ENCODE measurements at regions not wholly inside any gene's neighbourhood (a gene's known extent, or its start where the extent isn't known, plus 50 kb on each side); places are given as distances from the start of the nearest gene placed in this dataset.

DNA sequence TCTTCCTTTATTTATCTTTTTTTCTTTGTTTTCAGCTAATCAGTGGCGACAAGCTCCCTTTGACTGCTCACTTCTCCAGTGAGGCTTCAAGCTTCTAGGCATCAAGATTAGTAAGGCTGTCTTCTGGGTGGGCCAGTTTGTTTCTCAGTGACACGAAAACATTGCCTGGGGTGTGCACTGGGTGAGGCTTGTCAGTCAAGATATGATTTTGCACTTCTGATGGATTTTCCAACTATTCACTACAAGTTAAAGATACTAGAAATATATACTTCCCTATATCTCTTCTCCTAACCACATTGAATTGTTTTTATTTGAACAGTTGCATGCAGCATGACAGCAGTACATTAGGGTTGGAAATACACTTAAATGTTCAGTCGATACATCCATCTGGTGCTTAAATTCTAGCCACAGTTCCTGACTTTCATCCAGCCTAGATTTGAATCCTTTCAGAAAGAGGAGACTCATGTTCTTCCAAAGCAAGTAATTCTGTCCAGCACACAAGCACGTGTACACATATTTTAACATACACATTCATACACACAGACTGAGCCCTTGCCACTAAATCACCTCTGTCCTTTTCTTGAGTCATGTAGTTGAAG is 275.6 kb upstream of the NOVA1 start:
- no peak for TF ChIP-seq RAD21 (IDR thresholded peaks at IDR 0.05; ENCODE audit: low read depth)
- TF ChIP-seq CEBPB (IDR thresholded peaks at IDR 0.05), result no peak
- TF ChIP-seq, protein P1, sequence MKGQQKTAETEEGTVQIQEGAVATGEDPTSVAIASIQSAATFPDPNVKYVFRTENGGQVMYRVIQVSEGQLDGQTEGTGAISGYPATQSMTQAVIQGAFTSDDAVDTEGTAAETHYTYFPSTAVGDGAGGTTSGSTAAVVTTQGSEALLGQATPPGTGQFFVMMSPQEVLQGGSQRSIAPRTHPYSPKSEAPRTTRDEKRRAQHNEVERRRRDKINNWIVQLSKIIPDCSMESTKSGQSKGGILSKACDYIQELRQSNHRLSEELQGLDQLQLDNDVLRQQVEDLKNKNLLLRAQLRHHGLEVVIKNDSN (IDR thresholded peaks at IDR 0.05), result no peak
- TF ChIP-seq, protein P2, sequence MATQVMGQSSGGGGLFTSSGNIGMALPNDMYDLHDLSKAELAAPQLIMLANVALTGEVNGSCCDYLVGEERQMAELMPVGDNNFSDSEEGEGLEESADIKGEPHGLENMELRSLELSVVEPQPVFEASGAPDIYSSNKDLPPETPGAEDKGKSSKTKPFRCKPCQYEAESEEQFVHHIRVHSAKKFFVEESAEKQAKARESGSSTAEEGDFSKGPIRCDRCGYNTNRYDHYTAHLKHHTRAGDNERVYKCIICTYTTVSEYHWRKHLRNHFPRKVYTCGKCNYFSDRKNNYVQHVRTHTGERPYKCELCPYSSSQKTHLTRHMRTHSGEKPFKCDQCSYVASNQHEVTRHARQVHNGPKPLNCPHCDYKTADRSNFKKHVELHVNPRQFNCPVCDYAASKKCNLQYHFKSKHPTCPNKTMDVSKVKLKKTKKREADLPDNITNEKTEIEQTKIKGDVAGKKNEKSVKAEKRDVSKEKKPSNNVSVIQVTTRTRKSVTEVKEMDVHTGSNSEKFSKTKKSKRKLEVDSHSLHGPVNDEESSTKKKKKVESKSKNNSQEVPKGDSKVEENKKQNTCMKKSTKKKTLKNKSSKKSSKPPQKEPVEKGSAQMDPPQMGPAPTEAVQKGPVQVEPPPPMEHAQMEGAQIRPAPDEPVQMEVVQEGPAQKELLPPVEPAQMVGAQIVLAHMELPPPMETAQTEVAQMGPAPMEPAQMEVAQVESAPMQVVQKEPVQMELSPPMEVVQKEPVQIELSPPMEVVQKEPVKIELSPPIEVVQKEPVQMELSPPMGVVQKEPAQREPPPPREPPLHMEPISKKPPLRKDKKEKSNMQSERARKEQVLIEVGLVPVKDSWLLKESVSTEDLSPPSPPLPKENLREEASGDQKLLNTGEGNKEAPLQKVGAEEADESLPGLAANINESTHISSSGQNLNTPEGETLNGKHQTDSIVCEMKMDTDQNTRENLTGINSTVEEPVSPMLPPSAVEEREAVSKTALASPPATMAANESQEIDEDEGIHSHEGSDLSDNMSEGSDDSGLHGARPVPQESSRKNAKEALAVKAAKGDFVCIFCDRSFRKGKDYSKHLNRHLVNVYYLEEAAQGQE (IDR thresholded peaks at IDR 0.05; ENCODE audit: low read depth), result no peak
- no peak for TF ChIP-seq FOXM1 (IDR thresholded peaks at IDR 0.05; ENCODE audit: borderline replicate concordance, low read depth)
- no peak for TF ChIP-seq TCF12 (IDR thresholded peaks at IDR 0.05; ENCODE audit: low read depth)
- no peak for TF ChIP-seq CREB1 (IDR thresholded peaks at IDR 0.05; ENCODE audit: low read depth)
- no peak for TF ChIP-seq YY1 (IDR thresholded peaks at IDR 0.05; ENCODE audit: low read depth)
- TF ChIP-seq EP300 (IDR thresholded peaks at IDR 0.05; ENCODE audit: borderline replicate concordance), result no peak
- no peak for TF ChIP-seq EGR1 (IDR thresholded peaks at IDR 0.05)
- TF ChIP-seq TAF1 (IDR thresholded peaks at IDR 0.05; ENCODE audit: low read depth), result no peak
- TF ChIP-seq NFIC (IDR thresholded peaks at IDR 0.05), result no peak
- TF ChIP-seq, protein P3, sequence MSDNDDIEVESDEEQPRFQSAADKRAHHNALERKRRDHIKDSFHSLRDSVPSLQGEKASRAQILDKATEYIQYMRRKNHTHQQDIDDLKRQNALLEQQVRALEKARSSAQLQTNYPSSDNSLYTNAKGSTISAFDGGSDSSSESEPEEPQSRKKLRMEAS (IDR thresholded peaks at IDR 0.05), result no peak
- TF ChIP-seq ZBTB7A (IDR thresholded peaks at IDR 0.05; ENCODE audit: low read depth), result no peak
- TF ChIP-seq TEAD4 (IDR thresholded peaks at IDR 0.05), result no peak

DNA sequence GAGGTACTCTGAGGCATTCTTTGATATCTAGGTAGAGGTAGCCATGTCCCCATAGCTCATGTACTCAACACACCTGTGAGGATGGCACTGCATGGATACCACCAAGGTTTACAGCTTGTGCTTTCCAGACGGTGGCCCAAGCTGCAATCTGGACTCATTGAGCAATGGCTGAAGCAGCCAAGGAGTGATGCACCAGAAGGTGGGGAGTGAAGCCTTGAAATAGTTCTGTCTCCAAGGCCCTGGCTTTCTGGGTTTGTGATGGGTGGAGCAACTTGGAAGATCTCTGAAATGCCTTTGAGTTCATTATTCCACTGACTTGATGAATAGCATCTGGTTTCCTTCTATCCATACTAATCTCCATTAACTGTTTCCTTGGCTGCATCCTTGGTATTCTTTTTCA is 290.0 kb upstream of the NOVA1 start:
- TF ChIP-seq FOXM1 (IDR thresholded peaks at IDR 0.05; ENCODE audit: borderline replicate concordance, low read depth) (no peak), CREB1 (IDR thresholded peaks at IDR 0.05; ENCODE audit: low read depth) (no peak), ZBTB7A (IDR thresholded peaks at IDR 0.05; ENCODE audit: low read depth) (no peak), EGR1 (IDR thresholded peaks at IDR 0.05) (no peak), RAD21 (IDR thresholded peaks at IDR 0.05; ENCODE audit: low read depth) (no peak)

DNA sequence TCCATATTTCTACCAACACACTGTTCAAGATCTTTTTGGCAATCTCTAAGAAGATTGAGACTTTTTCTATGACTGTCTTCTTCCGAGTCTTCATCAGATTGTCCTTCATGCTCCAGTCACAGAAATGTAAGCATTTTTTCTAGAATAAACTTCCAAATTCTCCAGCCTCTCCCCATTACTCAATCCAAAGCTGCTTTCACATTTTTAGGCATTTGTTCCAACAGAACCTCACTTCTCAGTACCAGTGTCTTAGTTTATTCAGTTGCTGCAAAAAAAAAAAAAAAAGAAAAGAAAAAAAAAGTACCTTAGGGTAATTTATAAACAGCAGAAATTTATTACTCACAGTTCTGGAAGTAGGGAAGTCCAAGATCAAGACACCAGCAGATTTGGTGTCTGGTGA is 290.8 kb upstream of the NOVA1 start:
- TF ChIP-seq ZBTB7A (IDR thresholded peaks at IDR 0.05; ENCODE audit: low read depth), result no peak
- TF ChIP-seq, protein P2 (IDR thresholded peaks at IDR 0.05; ENCODE audit: low read depth), result no peak
- no peak for TF ChIP-seq YY1 (IDR thresholded peaks at IDR 0.05; ENCODE audit: low read depth)
- TF ChIP-seq EP300 (IDR thresholded peaks at IDR 0.05; ENCODE audit: borderline replicate concordance), result no peak
- TF ChIP-seq, protein P3 (IDR thresholded peaks at IDR 0.05), result no peak
- TF ChIP-seq, protein P1 (IDR thresholded peaks at IDR 0.05), result no peak
- TF ChIP-seq TCF12 (IDR thresholded peaks at IDR 0.05; ENCODE audit: low read depth), result no peak
- no peak for TF ChIP-seq RAD21 (IDR thresholded peaks at IDR 0.05; ENCODE audit: low read depth)

DNA sequence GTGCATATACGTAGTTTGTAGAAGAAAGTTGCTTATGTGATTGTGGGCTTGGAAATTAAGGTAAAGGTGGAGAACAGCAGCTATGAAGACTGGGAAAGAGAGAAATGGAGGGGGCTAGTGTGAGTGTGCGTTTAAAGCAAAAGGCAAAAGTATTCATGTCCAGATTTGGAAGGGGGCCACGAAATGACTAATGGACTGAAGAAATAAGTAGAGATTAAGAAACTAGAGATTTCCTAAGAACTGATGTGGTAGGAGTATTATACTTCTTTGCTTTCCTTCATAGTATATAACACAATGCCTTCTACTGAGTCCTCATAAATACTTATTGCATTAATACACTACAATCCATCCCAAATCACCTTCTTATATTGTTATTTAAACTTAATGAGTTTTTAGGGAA is 298.6 kb upstream of the NOVA1 start:
- TF ChIP-seq, protein P1 (IDR thresholded peaks at IDR 0.05), result no peak
- TF ChIP-seq EP300 (IDR thresholded peaks at IDR 0.05; ENCODE audit: borderline replicate concordance), result no peak
- no peak for TF ChIP-seq TEAD4 (IDR thresholded peaks at IDR 0.05)
- no peak for TF ChIP-seq RAD21 (IDR thresholded peaks at IDR 0.05; ENCODE audit: low read depth)
- no peak for TF ChIP-seq NFIC (IDR thresholded peaks at IDR 0.05)
- TF ChIP-seq EGR1 (IDR thresholded peaks at IDR 0.05), result no peak
- no peak for TF ChIP-seq FOXM1 (IDR thresholded peaks at IDR 0.05; ENCODE audit: borderline replicate concordance, low read depth)
- TF ChIP-seq TCF12 (IDR thresholded peaks at IDR 0.05; ENCODE audit: low read depth), result no peak
- TF ChIP-seq CEBPB (IDR thresholded peaks at IDR 0.05), result no peak
- TF ChIP-seq YY1 (IDR thresholded peaks at IDR 0.05; ENCODE audit: low read depth), result no peak
- no peak for TF ChIP-seq TAF1 (IDR thresholded peaks at IDR 0.05; ENCODE audit: low read depth)

DNA sequence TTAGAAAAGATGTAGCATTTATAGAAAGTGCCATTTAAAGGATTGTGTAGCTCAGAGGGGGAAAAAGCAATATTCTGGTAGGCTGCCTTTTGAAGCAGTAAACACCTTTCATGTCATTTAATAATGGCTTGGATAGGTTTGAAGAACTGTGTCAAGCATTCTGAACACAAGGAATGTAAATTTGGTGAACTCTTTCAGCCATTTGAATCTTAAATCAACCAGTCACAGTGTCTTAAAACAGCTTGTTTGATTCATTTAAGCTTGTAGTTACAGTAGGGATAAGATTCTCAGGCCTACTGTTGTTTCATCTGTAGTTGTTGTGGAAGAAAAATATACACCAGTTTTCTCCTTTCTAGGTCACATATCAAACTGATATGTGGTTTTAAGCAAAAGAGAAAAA is 299.4 kb upstream of the NOVA1 start:
- no peak for TF ChIP-seq NFIC (IDR thresholded peaks at IDR 0.05)

DNA sequence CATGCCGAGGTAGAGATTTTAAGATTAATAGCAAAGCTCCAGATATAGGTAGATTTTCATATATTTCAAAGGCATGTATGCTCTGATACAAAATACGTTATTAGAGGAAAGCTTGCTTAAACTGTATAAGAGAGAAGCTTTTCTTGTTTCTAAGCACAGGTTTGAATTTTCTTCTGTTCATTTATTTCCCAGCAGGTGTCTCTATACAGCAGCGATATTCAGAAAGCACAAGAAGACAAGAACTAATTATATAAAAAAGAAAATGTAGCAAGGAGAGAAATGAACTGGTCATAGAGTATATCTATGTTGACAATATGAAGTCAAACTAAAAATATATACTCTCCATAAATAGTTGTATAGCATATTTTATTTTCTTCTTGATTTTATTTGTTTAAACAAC is 307.4 kb upstream of the NOVA1 start:
- TF ChIP-seq RAD21 (IDR thresholded peaks at IDR 0.05; ENCODE audit: low read depth) (no peak), NFIC (IDR thresholded peaks at IDR 0.05) (no peak), FOXM1 (IDR thresholded peaks at IDR 0.05; ENCODE audit: borderline replicate concordance, low read depth) (no peak), ZBTB7A (IDR thresholded peaks at IDR 0.05; ENCODE audit: low read depth) (no peak), TAF1 (IDR thresholded peaks at IDR 0.05; ENCODE audit: low read depth) (no peak), TEAD4 (IDR thresholded peaks at IDR 0.05) (no peak), CREB1 (IDR thresholded peaks at IDR 0.05; ENCODE audit: low read depth) (no peak), TCF12 (IDR thresholded peaks at IDR 0.05; ENCODE audit: low read depth) (no peak), EP300 (IDR thresholded peaks at IDR 0.05; ENCODE audit: borderline replicate concordance) (no peak), CEBPB (IDR thresholded peaks at IDR 0.05) (no peak), YY1 (IDR thresholded peaks at IDR 0.05; ENCODE audit: low read depth) (no peak)
- TF ChIP-seq, protein P2 (IDR thresholded peaks at IDR 0.05; ENCODE audit: low read depth), result no peak
- TF ChIP-seq, protein P3 (IDR thresholded peaks at IDR 0.05), result no peak
